ENCODE measurements at regions not wholly inside any gene's neighbourhood (a gene's known extent, or its start where the extent isn't known, plus 50 kb on each side); places are given as distances from the start of the nearest gene placed in this dataset.
"Not testable (repeated sequence)": the region's sequence is repeated elsewhere in the genome, so short reads cannot be mapped to it uniquely, and the experiment has no call there.

DNA sequence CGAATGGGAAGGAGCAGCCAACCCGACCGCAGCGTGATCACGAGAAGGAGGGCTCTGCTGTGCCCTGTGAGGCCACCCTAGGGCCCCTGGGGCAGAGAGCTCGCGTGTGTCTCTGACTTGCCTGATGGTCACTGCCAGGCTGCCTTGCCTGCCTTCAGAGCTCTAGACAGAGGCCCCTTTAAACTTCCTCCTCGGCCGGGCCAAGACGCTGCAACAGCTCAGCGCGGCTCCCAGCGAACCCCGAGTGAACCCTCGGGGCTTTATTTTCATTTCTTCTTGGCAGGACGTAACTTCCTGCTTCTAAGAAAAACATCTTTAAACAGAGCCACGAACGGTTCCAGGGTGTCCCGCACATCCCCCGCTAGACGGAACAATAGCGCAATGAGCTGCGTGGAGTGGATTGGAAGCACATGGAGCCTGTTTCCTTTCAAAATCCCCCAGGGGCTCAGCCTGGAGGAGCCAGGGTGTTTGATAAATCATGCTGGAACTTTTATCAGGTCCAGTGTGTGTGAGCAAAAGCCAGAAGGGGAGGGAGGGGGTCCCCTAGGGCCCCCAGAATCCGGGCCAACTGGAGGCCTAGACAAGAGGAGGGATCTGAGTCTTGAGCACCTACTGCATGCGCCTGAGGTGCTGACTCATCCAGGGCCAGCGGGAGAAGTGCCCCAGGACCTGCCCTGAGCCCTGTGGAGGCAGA is 134.1 kb upstream of the GDF10 start:
- DNase-seq (ENCODE audit: low spot score), result peak; percentile 87
- peak overlapping the region; percentile 54 to 59 for H3K27ac ChIP-seq
- no peaks in the 10 kb centered on the region for H3K36me3 ChIP-seq
- H3K4me3 ChIP-seq, result peak overlapping the region in 1 of 2 donors; percentile 31
- no peaks in the 10 kb centered on the region for H3K27me3 ChIP-seq
- H3K4me1 ChIP-seq, result peaks cover 0 to 24% of the 10 kb centered on the region in 2 donors
- no peaks in the 10 kb centered on the region for H3K9me3 ChIP-seq
- TF ChIP-seq, protein P1, sequence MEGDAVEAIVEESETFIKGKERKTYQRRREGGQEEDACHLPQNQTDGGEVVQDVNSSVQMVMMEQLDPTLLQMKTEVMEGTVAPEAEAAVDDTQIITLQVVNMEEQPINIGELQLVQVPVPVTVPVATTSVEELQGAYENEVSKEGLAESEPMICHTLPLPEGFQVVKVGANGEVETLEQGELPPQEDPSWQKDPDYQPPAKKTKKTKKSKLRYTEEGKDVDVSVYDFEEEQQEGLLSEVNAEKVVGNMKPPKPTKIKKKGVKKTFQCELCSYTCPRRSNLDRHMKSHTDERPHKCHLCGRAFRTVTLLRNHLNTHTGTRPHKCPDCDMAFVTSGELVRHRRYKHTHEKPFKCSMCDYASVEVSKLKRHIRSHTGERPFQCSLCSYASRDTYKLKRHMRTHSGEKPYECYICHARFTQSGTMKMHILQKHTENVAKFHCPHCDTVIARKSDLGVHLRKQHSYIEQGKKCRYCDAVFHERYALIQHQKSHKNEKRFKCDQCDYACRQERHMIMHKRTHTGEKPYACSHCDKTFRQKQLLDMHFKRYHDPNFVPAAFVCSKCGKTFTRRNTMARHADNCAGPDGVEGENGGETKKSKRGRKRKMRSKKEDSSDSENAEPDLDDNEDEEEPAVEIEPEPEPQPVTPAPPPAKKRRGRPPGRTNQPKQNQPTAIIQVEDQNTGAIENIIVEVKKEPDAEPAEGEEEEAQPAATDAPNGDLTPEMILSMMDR (IDR thresholded peaks at IDR 0.05), result no peak

GRCh38 chr10:47166405-47166777 is 133.6 kb upstream of the GDF10 start:
- Histone ChIP-seq H3K9me3 (no peaks in the 10 kb centered on the region), H3K27ac (peak overlapping the region; percentile 54 to 59), H3K36me3 (no peaks in the 10 kb centered on the region), H3K4me1 (peaks cover 0 to 24% of the 10 kb centered on the region in 2 donors), H3K4me3 (peak overlapping the region in 1 of 2 donors; percentile 31), H3K27me3 (no peaks in the 10 kb centered on the region)
- TF ChIP-seq, protein P1 (IDR thresholded peaks at IDR 0.05), result no peak
- DNase-seq (ENCODE audit: low spot score), result no peak

- DNase-seq (ENCODE audit: low spot score), result peak; percentile 81
- not testable (repeated sequence) for H3K27me3 ChIP-seq, H3K9me3 ChIP-seq, H3K36me3 ChIP-seq, H3K4me3 ChIP-seq
- Histone ChIP-seq H3K4me1 (peaks cover 0 to 24% of the 10 kb centered on the region in 2 donors), H3K27ac (peak overlapping the region; percentile 18 to 59)
Observed at GRCh38 chr10:47166808-47167581, 133.0 kb upstream of the GDF10 start.

DNA sequence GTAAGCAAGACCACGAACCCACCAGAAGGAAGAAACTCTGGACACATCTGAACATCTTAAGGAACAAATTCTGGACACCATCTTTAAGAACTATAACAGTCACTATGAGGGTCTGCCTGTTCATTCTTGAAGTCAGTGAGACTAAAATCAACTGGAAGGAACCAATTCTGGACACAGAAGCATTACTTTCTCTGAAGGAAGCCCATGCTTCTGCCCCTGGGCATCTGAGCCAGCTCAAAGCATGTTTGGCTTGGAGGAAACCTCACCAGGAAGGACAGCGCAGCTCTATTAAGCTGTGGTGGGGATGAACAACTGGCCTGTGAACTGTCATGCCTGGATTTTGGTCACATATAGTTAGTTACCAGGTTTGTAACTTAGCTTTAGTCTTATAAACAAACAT is 132.4 kb upstream of the GDF10 start:
- Histone ChIP-seq H3K9me3 (no peaks in the 10 kb centered on the region), H3K27me3 (no peaks in the 10 kb centered on the region), H3K4me3 (no peak overlapping the region), H3K4me1 (peaks cover 0 to 24% of the 10 kb centered on the region in 2 donors), H3K27ac (peak overlapping the region in 1 of 2 donors; percentile 41), H3K36me3 (no peaks in the 10 kb centered on the region)
- no peak for DNase-seq (ENCODE audit: low spot score)
- TF ChIP-seq, protein P1 (IDR thresholded peaks at IDR 0.05), result no peak

GRCh38 chr10:47169581-47169980 is 130.4 kb upstream of the GDF10 start:
- no peak for DNase-seq (ENCODE audit: low spot score)
- TF ChIP-seq, protein P1 (IDR thresholded peaks at IDR 0.05), result no peak
- no peaks in the 10 kb centered on the region for H3K9me3 ChIP-seq
- H3K4me3 ChIP-seq, result no peak overlapping the region
- H3K36me3 ChIP-seq, result no peaks in the 10 kb centered on the region
- H3K4me1 ChIP-seq, result peaks cover 0 to 24% of the 10 kb centered on the region in 2 donors
- H3K27me3 ChIP-seq, result no peaks in the 10 kb centered on the region
- H3K27ac ChIP-seq, result no peak overlapping the region

- TF ChIP-seq, protein P1 (IDR thresholded peaks at IDR 0.05), result no peak
- DNase-seq (ENCODE audit: low spot score), result no peak
Observed at GRCh38 chr10:47173929-47174442, 126.0 kb upstream of the GDF10 start.

More at GRCh38 chr10:47173929-47174442, 126.0 kb upstream of the GDF10 start:
- no peaks in the 10 kb centered on the region for H3K9me3 ChIP-seq
- no peak overlapping the region for H3K4me3 ChIP-seq
- no peaks in the 10 kb centered on the region for H3K27me3 ChIP-seq
- H3K27ac ChIP-seq, result no peak overlapping the region
- H3K4me1 ChIP-seq, result no peaks in the 10 kb centered on the region
- H3K36me3 ChIP-seq, result no peaks in the 10 kb centered on the region

Measured in right atrium auricular region (tissue), 2 donors.